ENCODE measurements at regions not wholly inside any gene's neighbourhood (a gene's known extent, or its start where the extent isn't known, plus 50 kb on each side); places are given as distances from the start of the nearest gene placed in this dataset.

DNA sequence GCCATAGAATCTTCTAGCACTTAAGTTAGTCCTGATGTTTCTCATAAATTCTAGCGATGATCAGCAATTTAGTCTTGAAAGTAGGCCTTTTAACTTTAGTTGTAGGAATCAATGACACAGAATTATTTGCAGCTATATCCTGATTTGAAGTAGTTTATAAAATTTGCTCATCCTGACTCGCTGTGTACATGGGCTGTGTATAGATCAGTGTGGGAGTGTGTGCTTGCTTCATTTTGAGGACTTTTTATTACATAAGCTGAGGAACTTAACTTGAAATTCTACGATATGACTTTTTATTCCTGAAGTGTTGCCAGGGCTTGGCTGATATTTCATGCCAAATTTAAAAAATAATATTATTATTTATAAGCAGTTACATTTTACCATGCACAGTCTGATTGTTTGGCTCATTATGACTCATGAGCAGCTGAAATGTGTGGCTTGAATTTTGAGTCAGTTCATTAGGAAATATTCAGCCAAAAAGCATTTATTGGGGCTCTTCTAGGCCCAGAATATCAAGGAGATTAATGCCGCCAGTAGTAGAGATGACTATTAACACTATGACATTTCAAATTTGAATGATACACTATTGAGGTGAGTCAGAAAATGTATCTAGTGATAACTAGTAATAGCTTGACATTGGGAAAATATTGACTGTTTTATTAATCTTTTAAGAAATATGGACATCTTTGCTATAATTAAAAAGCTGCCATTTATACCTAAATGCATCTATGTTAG lies 128.9 kb upstream of the LIMCH1 start:
- Histone ChIP-seq H2AFZ (ENCODE audit: low read depth, low read length) (no peak overlapping the region), H3K9me1 (replicated peaks; ENCODE audit: control insufficient read depth, extremely low read depth, insufficient read depth, low read length) (no peaks in the 10 kb centered on the region), H3K9me3 (replicated peaks; ENCODE audit: control insufficient read depth, insufficient read depth, low read length) (no peaks in the 10 kb centered on the region), H3K27ac (ENCODE audit: insufficient read depth, low read depth, low read length) (no peak overlapping the region), H3K27me3 (ENCODE audit: control insufficient read depth in 2 of 2, insufficient read depth in 2 of 2, low read length in 2 of 2) (peaks cover 0 to 10% of the 10 kb centered on the region in 2 experiments), H3K4me2 (ENCODE audit: insufficient read depth, low read length) (no peak overlapping the region), H3K79me2 (ENCODE audit: control insufficient read depth, insufficient read depth, low read length) (no peaks in the 10 kb centered on the region), H3K36me3 (ENCODE audit: control insufficient read depth in 2 of 2, extremely low read depth in 1 of 2, insufficient read depth in 2 of 2, low read length in 2 of 2) (no peaks in the 10 kb centered on the region), H4K20me1 (replicated peaks; ENCODE audit: control insufficient read depth, extremely low read depth, insufficient read depth, low read length) (no peaks in the 10 kb centered on the region), H3K4me3 (replicated peaks in 1 of 3; ENCODE audit: insufficient read depth in 1 of 3, low read depth in 1 of 3, low read length in 3 of 3) (no peak overlapping the region), H3K4me1 (ENCODE audit: control insufficient read depth, extremely low read depth, insufficient read depth, low read length) (peaks cover 2% of the 10 kb centered on the region), H3K9ac (replicated peaks; ENCODE audit: extremely low read depth, insufficient read depth, low read length) (no peak overlapping the region)
- no peak for TF ChIP-seq EZH2 (IDR thresholded peaks at IDR 0.05; ENCODE audit: borderline replicate concordance, low read depth, low read length, severe bottlenecking)
- TF ChIP-seq FOS (IDR thresholded peaks at IDR 0.05; ENCODE audit: borderline replicate concordance, insufficient read depth, low read length): no peak
- TF ChIP-seq, protein P1, sequence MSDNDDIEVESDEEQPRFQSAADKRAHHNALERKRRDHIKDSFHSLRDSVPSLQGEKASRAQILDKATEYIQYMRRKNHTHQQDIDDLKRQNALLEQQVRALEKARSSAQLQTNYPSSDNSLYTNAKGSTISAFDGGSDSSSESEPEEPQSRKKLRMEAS (IDR thresholded peaks at IDR 0.05; ENCODE audit: insufficient read depth, insufficient read length): no peak
- no peak for TF ChIP-seq JUN (IDR thresholded peaks at IDR 0.05; ENCODE audit: borderline replicate concordance, insufficient read depth, insufficient read length, low read depth)
- TF ChIP-seq POLR2A (IDR thresholded peaks at IDR 0.05; ENCODE audit: low read depth, low read length): no peak
- no peak for TF ChIP-seq MYC (IDR thresholded peaks at IDR 0.05; ENCODE audit: low read depth, low read length)
- TF ChIP-seq, protein P2, sequence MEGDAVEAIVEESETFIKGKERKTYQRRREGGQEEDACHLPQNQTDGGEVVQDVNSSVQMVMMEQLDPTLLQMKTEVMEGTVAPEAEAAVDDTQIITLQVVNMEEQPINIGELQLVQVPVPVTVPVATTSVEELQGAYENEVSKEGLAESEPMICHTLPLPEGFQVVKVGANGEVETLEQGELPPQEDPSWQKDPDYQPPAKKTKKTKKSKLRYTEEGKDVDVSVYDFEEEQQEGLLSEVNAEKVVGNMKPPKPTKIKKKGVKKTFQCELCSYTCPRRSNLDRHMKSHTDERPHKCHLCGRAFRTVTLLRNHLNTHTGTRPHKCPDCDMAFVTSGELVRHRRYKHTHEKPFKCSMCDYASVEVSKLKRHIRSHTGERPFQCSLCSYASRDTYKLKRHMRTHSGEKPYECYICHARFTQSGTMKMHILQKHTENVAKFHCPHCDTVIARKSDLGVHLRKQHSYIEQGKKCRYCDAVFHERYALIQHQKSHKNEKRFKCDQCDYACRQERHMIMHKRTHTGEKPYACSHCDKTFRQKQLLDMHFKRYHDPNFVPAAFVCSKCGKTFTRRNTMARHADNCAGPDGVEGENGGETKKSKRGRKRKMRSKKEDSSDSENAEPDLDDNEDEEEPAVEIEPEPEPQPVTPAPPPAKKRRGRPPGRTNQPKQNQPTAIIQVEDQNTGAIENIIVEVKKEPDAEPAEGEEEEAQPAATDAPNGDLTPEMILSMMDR (IDR thresholded peaks at IDR 0.05; ENCODE audit: extremely low read depth in 1 of 2, insufficient read depth in 1 of 2, low read depth in 1 of 2, low read length in 2 of 2): no peak
- no peak for TF ChIP-seq GATA2 (IDR thresholded peaks at IDR 0.05; ENCODE audit: insufficient read depth, insufficient read length, low read depth, low read length)
- no peak for TF ChIP-seq POLR2AphosphoS5 (IDR thresholded peaks at IDR 0.05; ENCODE audit: insufficient read depth, low read depth, low read length)
- ChIA-PET POLR2A (no interaction called here), CTCF (interaction anchor here (1.1 to 1.6 kb wide), 2 partner anchors 14 to 255 kb away, joined by 3 to 4 read pairs; no protein-coding TSS in a partner anchor)
- BruUV-seq (replicated peaks): no TSS peak
- DNase-seq (ENCODE audit: low read depth, low spot score) (no peak), FAIRE-seq (no peak)
- dilution Hi-C loops (cut with MboI; ENCODE audit: extremely low pct_ligation_motif_present, low sequenced_read_pairs): no loop called here
- intact Hi-C loops (cut with micrococcal nuclease): no loop called here

Data from endothelial cell of umbilical vein (primary cell).